HG02678 (cell line): ENCODE measurements at regions not wholly inside any gene's neighbourhood (a gene's known extent, or its start where the extent isn't known, plus 50 kb on each side); places are given as distances from the start of the nearest gene placed in this dataset.
A peak's percentile ranks its signal among the peaks of the same experiment; 100 is the strongest.

ENCODE experiments used
- ATAC-seq: cut with Tn5 transposase; IDR thresholded peaks from one replicate; pipeline ENCODE4 v1.9.1; 2021; ENCODE audit warnings: mild to moderate bottlenecking, moderate library complexity; ENCODE audit not compliant: unreplicated experiment

GRCh38 chr7:116310141-116310540 lies 99.8 kb downstream of the TES start:
- no peak for ATAC-seq

- ATAC-seq = no peak
Observed at GRCh38 chr7:116311259-116311658, 100.9 kb downstream of the TES start.

- no peak for ATAC-seq
Observed at GRCh38 chr7:116311816-116312471, 101.6 kb downstream of the TES start.

- no peak for ATAC-seq
Observed at GRCh38 chr7:116315293-116315692, 105.0 kb downstream of the TES start.

GRCh38 chr7:116315803-116316202 lies 105.5 kb downstream of the TES start:
- ATAC-seq = peak; percentile 41

GRCh38 chr7:116316838-116317628 lies 106.7 kb downstream of the TES start:
- ATAC-seq = peak; percentile 85

- no peak for ATAC-seq
Observed at GRCh38 chr7:116317907-116318306, 107.6 kb downstream of the TES start.

GRCh38 chr7:116322541-116322940 lies 112.2 kb downstream of the TES start:
- no peak for ATAC-seq

- ATAC-seq = no peak
Observed at GRCh38 chr7:116324582-116324981, 114.2 kb downstream of the TES start.

- ATAC-seq = no peak
Observed at GRCh38 chr7:116325517-116325916, 115.2 kb downstream of the TES start.

GRCh38 chr7:116327135-116327534 lies 116.8 kb downstream of the TES start:
- ATAC-seq = no peak

GRCh38 chr7:116327752-116328151 lies 117.4 kb downstream of the TES start:
- ATAC-seq = no peak

GRCh38 chr7:116328161-116328560 lies 117.8 kb downstream of the TES start:
- ATAC-seq = no peak

- no peak for ATAC-seq
Observed at GRCh38 chr7:116329686-116330503, 119.6 kb downstream of the TES start.

GRCh38 chr7:116331020-116331419 lies 120.7 kb downstream of the TES start:
- ATAC-seq = no peak

GRCh38 chr7:116332766-116333165 lies 122.4 kb downstream of the TES start:
- ATAC-seq = no peak

- no peak for ATAC-seq
Observed at GRCh38 chr7:116334555-116334954, 124.2 kb downstream of the TES start.

- no peak for ATAC-seq
Observed at GRCh38 chr7:116337018-116337417, 126.7 kb downstream of the TES start.

- ATAC-seq = no peak
Observed at GRCh38 chr7:116337800-116338199, 127.5 kb downstream of the TES start.

- ATAC-seq = no peak
Observed at GRCh38 chr7:116339564-116339963, 129.2 kb downstream of the TES start.

GRCh38 chr7:116340201-116340847 lies 130.0 kb downstream of the TES start:
- no peak for ATAC-seq
